ENCODE measurements at regions not wholly inside any gene's neighbourhood (a gene's known extent, or its start where the extent isn't known, plus 50 kb on each side); places are given as distances from the start of the nearest gene placed in this dataset.

DNA sequence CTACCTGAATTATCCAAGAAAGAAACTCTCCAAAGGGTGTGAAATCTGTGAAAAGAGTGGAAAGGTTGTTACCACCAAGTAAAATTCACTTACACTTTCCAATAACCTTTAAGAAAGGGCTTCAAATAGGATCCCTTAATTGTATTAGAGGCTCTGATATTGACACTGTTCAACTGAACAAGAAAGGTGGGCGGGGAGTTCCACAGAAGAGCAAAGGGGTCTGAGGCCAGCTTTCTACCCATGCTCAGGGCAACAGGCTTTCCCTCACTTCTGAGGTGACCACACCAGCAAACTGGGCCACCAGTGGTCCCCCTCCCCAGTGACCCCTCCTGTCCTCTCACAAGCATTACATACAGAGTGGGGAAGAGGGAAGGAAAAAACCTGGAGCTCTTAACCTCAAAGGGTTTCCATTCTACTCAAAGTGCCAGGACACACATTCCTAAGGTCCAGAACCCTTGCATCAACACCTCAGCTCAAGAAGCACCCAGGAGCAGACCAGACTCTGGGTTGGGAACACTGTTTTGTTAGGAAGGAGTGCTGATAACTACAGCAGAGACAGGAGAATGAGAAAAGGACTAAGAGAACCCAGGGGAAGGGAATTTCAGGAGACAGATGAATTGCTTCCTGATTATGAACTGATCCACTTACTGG is 71.6 kb upstream of the AKIP1 start:
- H3K9me3 ChIP-seq = no peaks in the 10 kb centered on the region
- ChIA-PET POLR2A (interaction anchor here (0.9 kb wide), 1 partner anchor 31 kb away, joined by 3 read pairs; no protein-coding TSS in a partner anchor), CTCF (no interaction called here)
- no peak overlapping the region for H3K4me3 ChIP-seq (ENCODE audit: low read depth, low read length)
- Mint-ChIP-seq H3K27me3 (ENCODE audit: insufficient read depth, unreplicated experiment) (no peaks in the 10 kb centered on the region), H3K27ac (ENCODE audit: unreplicated experiment) (peak overlapping the region; percentile 24), H3K36me3 (ENCODE audit: insufficient read depth, unreplicated experiment) (no peaks in the 10 kb centered on the region), H3K4me3 (ENCODE audit: unreplicated experiment) (peak overlapping the region; percentile 7), H3K9me3 (ENCODE audit: unreplicated experiment) (no peaks in the 10 kb centered on the region), H3K4me1 (ENCODE audit: low read depth, unreplicated experiment) (peaks cover 32% of the 10 kb centered on the region)
- H3K27me3 ChIP-seq (replicated peaks; ENCODE audit: control insufficient read depth, insufficient read depth, low read length) = no peaks in the 10 kb centered on the region
- intact Hi-C loops (cut with micrococcal nuclease; ENCODE audit: unreplicated experiment) = no loop called here
- DNase-seq = no peak
- H3K36me3 ChIP-seq (ENCODE audit: control insufficient read depth, insufficient read depth, low read length) = no peaks in the 10 kb centered on the region
- TF ChIP-seq, protein P1, sequence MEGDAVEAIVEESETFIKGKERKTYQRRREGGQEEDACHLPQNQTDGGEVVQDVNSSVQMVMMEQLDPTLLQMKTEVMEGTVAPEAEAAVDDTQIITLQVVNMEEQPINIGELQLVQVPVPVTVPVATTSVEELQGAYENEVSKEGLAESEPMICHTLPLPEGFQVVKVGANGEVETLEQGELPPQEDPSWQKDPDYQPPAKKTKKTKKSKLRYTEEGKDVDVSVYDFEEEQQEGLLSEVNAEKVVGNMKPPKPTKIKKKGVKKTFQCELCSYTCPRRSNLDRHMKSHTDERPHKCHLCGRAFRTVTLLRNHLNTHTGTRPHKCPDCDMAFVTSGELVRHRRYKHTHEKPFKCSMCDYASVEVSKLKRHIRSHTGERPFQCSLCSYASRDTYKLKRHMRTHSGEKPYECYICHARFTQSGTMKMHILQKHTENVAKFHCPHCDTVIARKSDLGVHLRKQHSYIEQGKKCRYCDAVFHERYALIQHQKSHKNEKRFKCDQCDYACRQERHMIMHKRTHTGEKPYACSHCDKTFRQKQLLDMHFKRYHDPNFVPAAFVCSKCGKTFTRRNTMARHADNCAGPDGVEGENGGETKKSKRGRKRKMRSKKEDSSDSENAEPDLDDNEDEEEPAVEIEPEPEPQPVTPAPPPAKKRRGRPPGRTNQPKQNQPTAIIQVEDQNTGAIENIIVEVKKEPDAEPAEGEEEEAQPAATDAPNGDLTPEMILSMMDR (IDR thresholded peaks at IDR 0.05; ENCODE audit: insufficient read depth in 1 of 2, low read depth in 1 of 2, low read length in 1 of 2, severe bottlenecking in 1 of 2, unreplicated experiment in 1 of 2) = no peak
- no TSS peak for BruUV-seq (replicated peaks)
- peaks cover 30% of the 10 kb centered on the region for H3K4me1 ChIP-seq

DNA sequence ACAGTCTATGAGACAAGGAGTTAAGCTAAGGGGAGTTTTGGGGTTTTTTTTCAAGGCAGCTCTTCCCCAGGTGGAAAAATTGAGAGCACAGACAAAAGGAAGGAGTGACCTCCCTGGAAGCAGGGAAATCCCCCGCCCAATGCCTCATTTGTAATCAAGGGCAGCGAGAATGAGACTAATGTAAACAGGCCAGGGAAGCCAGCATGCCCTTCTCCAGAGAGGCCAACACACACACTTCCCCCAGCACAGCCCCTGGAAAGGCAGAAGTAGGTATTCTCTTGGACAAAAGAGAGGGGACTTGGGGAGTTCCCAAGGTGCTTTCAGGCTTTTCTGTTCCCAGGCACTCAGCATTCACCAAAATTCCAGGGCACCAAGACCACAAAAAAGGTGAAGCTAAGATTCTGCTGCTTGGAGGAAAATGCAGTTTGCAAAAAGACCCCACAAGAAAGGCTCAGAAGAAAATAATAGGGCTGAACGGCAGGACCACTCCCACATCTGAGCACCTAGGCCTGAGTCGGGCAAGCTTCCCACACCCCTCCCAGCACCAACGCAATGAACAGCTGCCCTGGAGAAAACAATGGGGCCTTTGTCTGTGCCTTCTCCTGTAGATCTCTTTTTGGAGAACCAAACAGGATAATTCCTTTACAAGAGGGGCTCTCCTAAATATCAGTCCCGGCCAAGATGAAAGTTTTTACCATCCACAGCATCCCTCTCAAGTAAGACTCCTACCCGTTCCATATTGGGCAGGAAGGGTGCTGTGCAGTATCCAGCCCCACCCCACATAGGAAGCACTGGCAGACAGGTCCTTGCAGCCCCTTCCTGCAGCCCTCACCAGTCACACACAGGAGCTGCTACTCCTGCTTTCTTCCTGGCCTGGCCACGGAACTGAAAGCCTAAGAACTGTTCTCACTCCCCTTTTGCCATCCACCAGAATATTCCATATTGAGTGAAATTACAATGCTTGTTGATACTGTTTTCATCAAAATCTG is 70.7 kb upstream of the AKIP1 start:
- peak overlapping the region; percentile 7 for H3K4me3 Mint-ChIP-seq (ENCODE audit: unreplicated experiment)

DNA sequence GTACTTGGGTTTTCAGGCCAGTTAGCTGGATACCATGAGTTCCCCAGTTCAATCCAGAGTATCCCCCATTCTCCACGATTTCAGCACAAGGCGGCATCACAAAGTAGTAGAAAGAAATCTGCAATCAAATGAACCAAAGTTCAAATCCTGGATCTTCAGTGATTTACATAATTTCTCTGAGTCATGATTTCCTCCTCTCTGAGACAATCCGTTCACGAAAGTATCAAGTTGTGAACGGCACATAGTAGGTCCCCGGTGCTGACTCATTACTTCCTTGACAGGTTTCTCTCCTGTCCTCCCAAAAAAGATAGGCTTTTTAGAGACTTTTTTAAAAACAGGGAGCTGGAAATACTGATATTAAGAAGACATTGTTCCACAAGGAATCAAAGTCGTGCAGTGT is 69.1 kb upstream of the AKIP1 start:
- no peak overlapping the region for H3K4me3 Mint-ChIP-seq (ENCODE audit: unreplicated experiment)
- no peaks in the 10 kb centered on the region for H3K27me3 ChIP-seq (replicated peaks; ENCODE audit: control insufficient read depth, insufficient read depth, low read length)
- no peaks in the 10 kb centered on the region for H3K9me3 Mint-ChIP-seq (ENCODE audit: unreplicated experiment)
- BruUV-seq (replicated peaks) = no TSS peak
- H3K36me3 Mint-ChIP-seq (ENCODE audit: insufficient read depth, unreplicated experiment) = no peaks in the 10 kb centered on the region
- H3K4me1 Mint-ChIP-seq (ENCODE audit: low read depth, unreplicated experiment) = peaks cover 32% of the 10 kb centered on the region
- POLR2A ChIA-PET = no interaction called here
- intact Hi-C loops (cut with micrococcal nuclease; ENCODE audit: unreplicated experiment) = no loop called here
- no peaks in the 10 kb centered on the region for H3K27me3 Mint-ChIP-seq (ENCODE audit: insufficient read depth, unreplicated experiment)
- CTCF ChIA-PET = no interaction called here
- TF ChIP-seq, protein P1 (IDR thresholded peaks at IDR 0.05; ENCODE audit: insufficient read depth in 1 of 2, low read depth in 1 of 2, low read length in 1 of 2, severe bottlenecking in 1 of 2, unreplicated experiment in 1 of 2) = no peak
- DNase-seq = no peak
- no peaks in the 10 kb centered on the region for H3K36me3 ChIP-seq (ENCODE audit: control insufficient read depth, insufficient read depth, low read length)
- H3K27ac Mint-ChIP-seq (ENCODE audit: unreplicated experiment) = no peak overlapping the region
- no peak overlapping the region for H3K4me3 ChIP-seq (ENCODE audit: low read depth, low read length)
- H3K4me1 ChIP-seq = peaks cover 30% of the 10 kb centered on the region
- no peaks in the 10 kb centered on the region for H3K9me3 ChIP-seq

More for the DNA sequence above, 70.7 kb upstream of the AKIP1 start:
- Histone ChIP-seq H3K9me3 (no peaks in the 10 kb centered on the region), H3K4me3 (ENCODE audit: low read depth, low read length) (no peak overlapping the region), H3K27me3 (replicated peaks; ENCODE audit: control insufficient read depth, insufficient read depth, low read length) (no peaks in the 10 kb centered on the region), H3K36me3 (ENCODE audit: control insufficient read depth, insufficient read depth, low read length) (no peaks in the 10 kb centered on the region), H3K4me1 (peaks cover 30% of the 10 kb centered on the region)
- no peak for DNase-seq
- H3K27me3 Mint-ChIP-seq (ENCODE audit: insufficient read depth, unreplicated experiment) = no peaks in the 10 kb centered on the region
- ChIA-PET POLR2A (interaction anchor here (0.9 kb wide), 1 partner anchor 30 kb away, joined by 3 read pairs; no protein-coding TSS in a partner anchor), CTCF (no interaction called here)
- peak overlapping the region; percentile 29 for H3K27ac Mint-ChIP-seq (ENCODE audit: unreplicated experiment)
- TF ChIP-seq, protein P1 (IDR thresholded peaks at IDR 0.05; ENCODE audit: insufficient read depth in 1 of 2, low read depth in 1 of 2, low read length in 1 of 2, severe bottlenecking in 1 of 2, unreplicated experiment in 1 of 2) = no peak
- intact Hi-C loops (cut with micrococcal nuclease; ENCODE audit: unreplicated experiment) = no loop called here
- BruUV-seq (replicated peaks) = no TSS peak
- no peaks in the 10 kb centered on the region for H3K36me3 Mint-ChIP-seq (ENCODE audit: insufficient read depth, unreplicated experiment)
- H3K9me3 Mint-ChIP-seq (ENCODE audit: unreplicated experiment) = no peaks in the 10 kb centered on the region
- peaks cover 32% of the 10 kb centered on the region for H3K4me1 Mint-ChIP-seq (ENCODE audit: low read depth, unreplicated experiment)

Data from Caco-2 (cell line).